ENCODE measurements at regions not wholly inside any gene's neighbourhood (a gene's known extent, or its start where the extent isn't known, plus 50 kb on each side); places are given as distances from the start of the nearest gene placed in this dataset.

DNA sequence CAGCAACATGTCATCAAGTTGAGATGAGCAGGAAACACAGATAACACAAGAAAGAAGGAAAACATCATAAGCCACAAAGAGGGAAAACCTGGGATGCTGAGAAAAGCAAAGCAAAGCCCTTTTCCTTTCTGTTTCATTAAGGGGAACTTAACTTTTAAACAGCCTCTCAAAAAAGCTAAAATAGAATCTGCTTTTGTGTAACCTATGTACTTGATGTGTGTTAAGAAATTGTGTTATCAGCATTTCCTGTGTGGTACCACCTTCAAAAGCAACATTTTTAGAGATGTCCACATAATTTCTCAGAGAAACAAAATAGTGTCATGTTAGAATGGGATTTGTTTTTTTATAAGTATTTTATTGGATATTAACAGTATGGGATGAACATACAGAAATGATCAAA is 206.2 kb downstream of the IL20RB start:
- Histone ChIP-seq H3K27ac (ENCODE audit: low read depth in 1 of 2, low read length in 2 of 2) (no peak overlapping the region), H3K27me3 (ENCODE audit: control insufficient read depth in 1 of 2, insufficient read depth in 2 of 2, low read length in 2 of 2) (peaks cover 0 to 6% of the 10 kb centered on the region in 2 experiments), H3K9me3 (ENCODE audit: control insufficient read depth in 1 of 2, insufficient read depth in 1 of 2, low read length in 2 of 2) (no peaks in the 10 kb centered on the region), H3K36me3 (ENCODE audit: insufficient read depth, low read length) (no peaks in the 10 kb centered on the region), H3K4me3 (ENCODE audit: low read length) (no peak overlapping the region), H3K4me1 (ENCODE audit: insufficient read depth, low read length) (no peaks in the 10 kb centered on the region)
- Mint-ChIP-seq H3K27me3 (peaks cover 15% of the 10 kb centered on the region), H3K27ac (no peak overlapping the region), H3K9me3 (no peaks in the 10 kb centered on the region), H3K4me1 (ENCODE audit: low read depth) (no peaks in the 10 kb centered on the region), H3K36me3 (ENCODE audit: low read depth) (no peaks in the 10 kb centered on the region), H3K4me3 (no peak overlapping the region)
- no peak for DNase-seq
- intact Hi-C loops (cut with DNase I, micrococcal nuclease), result no loop called here
- POLR2A ChIA-PET, result no interaction called here
- CTCF ChIA-PET, result no interaction called here
- TF ChIP-seq, protein P1, sequence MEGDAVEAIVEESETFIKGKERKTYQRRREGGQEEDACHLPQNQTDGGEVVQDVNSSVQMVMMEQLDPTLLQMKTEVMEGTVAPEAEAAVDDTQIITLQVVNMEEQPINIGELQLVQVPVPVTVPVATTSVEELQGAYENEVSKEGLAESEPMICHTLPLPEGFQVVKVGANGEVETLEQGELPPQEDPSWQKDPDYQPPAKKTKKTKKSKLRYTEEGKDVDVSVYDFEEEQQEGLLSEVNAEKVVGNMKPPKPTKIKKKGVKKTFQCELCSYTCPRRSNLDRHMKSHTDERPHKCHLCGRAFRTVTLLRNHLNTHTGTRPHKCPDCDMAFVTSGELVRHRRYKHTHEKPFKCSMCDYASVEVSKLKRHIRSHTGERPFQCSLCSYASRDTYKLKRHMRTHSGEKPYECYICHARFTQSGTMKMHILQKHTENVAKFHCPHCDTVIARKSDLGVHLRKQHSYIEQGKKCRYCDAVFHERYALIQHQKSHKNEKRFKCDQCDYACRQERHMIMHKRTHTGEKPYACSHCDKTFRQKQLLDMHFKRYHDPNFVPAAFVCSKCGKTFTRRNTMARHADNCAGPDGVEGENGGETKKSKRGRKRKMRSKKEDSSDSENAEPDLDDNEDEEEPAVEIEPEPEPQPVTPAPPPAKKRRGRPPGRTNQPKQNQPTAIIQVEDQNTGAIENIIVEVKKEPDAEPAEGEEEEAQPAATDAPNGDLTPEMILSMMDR (IDR thresholded peaks at IDR 0.05), result no peak
- no peak for ATAC-seq (ENCODE audit: poor library complexity)

DNA sequence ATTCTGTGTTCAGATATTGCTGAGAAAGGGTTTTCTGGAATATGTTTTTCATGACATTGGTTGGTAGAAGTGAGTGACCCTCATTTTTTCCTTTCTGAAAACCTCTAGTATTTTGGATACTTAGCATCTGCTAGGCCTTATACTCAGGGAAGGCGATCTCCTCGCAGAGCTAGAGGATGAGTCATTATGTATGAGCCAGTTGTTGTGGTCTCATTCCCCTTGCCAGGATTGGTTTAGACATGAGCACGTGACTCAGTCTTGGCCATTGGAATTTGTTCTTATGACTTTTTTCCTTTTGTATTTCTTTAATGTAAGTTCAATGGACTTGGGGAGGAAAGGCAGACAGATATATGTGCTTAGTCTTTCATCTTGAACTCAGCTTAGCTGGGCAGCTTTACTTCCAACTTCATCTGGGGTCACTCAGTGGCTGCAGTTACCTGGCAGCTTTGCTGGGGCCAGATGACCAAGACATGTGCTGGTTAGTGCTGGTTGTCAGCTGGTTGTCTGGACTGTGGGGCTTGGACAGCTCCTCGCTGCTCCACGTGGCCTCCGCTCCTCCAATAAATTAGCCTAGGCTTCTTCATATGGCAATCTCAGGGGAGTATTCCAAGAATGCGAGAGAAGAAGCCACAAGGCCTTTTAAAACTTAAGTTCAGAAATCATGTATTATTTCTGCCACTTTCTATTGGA is 207.5 kb downstream of the IL20RB start:
- H3K4me3 Mint-ChIP-seq, result no peak overlapping the region
- H3K36me3 Mint-ChIP-seq (ENCODE audit: low read depth), result no peaks in the 10 kb centered on the region
- H3K27ac Mint-ChIP-seq, result no peak overlapping the region
- Histone ChIP-seq H3K4me1 (ENCODE audit: insufficient read depth, low read length) (no peaks in the 10 kb centered on the region), H3K9me3 (ENCODE audit: control insufficient read depth in 1 of 2, insufficient read depth in 1 of 2, low read length in 2 of 2) (no peaks in the 10 kb centered on the region), H3K27me3 (ENCODE audit: control insufficient read depth in 1 of 2, insufficient read depth in 2 of 2, low read length in 2 of 2) (no peaks in the 10 kb centered on the region), H3K4me3 (ENCODE audit: low read length) (no peak overlapping the region), H3K27ac (ENCODE audit: low read depth in 1 of 2, low read length in 2 of 2) (no peak overlapping the region), H3K36me3 (ENCODE audit: insufficient read depth, low read length) (no peaks in the 10 kb centered on the region)
- DNase-seq (no peak), ATAC-seq (ENCODE audit: poor library complexity) (no peak)
- H3K4me1 Mint-ChIP-seq (ENCODE audit: low read depth), result no peaks in the 10 kb centered on the region
- no peaks in the 10 kb centered on the region for H3K9me3 Mint-ChIP-seq
- H3K27me3 Mint-ChIP-seq, result peaks cover 4% of the 10 kb centered on the region
- ChIA-PET POLR2A (no interaction called here), CTCF (no interaction called here)
- intact Hi-C loops (cut with DNase I, micrococcal nuclease), result no loop called here
- TF ChIP-seq, protein P1 (IDR thresholded peaks at IDR 0.05), result no peak

DNA sequence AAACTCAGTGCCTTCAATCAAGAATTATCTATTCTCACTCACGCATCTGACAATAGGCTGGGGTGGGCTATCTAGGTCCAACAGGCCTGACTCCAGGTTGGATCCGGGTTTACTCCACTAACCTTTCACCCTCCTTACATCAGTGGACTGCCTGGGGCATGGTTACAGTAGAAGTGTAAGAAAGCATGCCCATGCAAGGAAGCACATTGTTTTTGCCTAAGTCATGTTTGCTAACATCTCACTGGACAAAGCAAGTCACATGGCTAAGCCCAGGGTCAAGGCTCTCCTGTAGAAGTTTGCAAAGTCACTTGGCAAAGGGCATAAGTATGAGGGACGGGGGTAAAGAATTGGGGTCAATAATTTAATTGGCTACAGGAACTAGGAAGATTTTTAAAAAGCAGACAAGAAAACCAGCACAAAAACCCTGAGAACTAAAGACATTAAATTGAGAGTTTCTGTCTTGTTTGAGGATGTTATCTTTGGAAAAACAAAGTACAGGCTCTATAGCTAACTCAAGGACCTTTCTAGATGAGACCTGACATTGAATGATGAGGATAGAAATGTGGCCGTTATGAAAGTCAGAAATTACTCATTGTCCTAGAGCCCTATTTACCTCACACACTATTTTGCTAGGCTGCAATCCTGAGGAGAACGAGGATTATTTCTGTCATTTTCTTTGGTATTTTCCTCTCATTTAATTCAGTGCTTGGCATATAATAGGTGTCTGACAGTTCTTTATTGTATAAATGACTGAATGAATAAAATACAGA is 214.2 kb downstream of the IL20RB start:
- H3K9me3 ChIP-seq (ENCODE audit: control insufficient read depth in 1 of 2, insufficient read depth in 1 of 2, low read length in 2 of 2), result no peaks in the 10 kb centered on the region
- no peaks in the 10 kb centered on the region for H3K4me1 ChIP-seq (ENCODE audit: insufficient read depth, low read length)
- Mint-ChIP-seq H3K36me3 (ENCODE audit: low read depth) (no peaks in the 10 kb centered on the region), H3K9me3 (no peaks in the 10 kb centered on the region), H3K27me3 (peaks cover 17% of the 10 kb centered on the region), H3K4me1 (ENCODE audit: low read depth) (no peaks in the 10 kb centered on the region), H3K4me3 (no peak overlapping the region), H3K27ac (no peak overlapping the region)
- TF ChIP-seq, protein P1 (IDR thresholded peaks at IDR 0.05), result no peak
- ATAC-seq (ENCODE audit: poor library complexity), result no peak
- no peak for DNase-seq
- ChIA-PET POLR2A (no interaction called here), CTCF (no interaction called here)
- H3K27ac ChIP-seq (ENCODE audit: low read depth in 1 of 2, low read length in 2 of 2), result no peak overlapping the region
- intact Hi-C loops (cut with DNase I, micrococcal nuclease), result no loop called here
- peaks cover 0 to 3% of the 10 kb centered on the region in 2 experiments for H3K27me3 ChIP-seq (ENCODE audit: control insufficient read depth in 1 of 2, insufficient read depth in 2 of 2, low read length in 2 of 2)
- no peaks in the 10 kb centered on the region for H3K36me3 ChIP-seq (ENCODE audit: insufficient read depth, low read length)
- H3K4me3 ChIP-seq (ENCODE audit: low read length), result no peak overlapping the region

All from CD4-positive, alpha-beta T cell (primary cell).